Left lung (tissue), 4 donors: ENCODE measurements at regions not wholly inside any gene's neighbourhood (a gene's known extent, or its start where the extent isn't known, plus 50 kb on each side); places are given as distances from the start of the nearest gene placed in this dataset.

Source experiments
- ATAC-seq: fragments of 200-7000 bp; cut with Tn5 transposase; one replicate; pipeline ENCODE4 v1.9.1; 2020; ENCODE audit warnings: moderate library complexity
- DNase-seq, 4 donors: peaks; one replicate each; pipeline ENCODE4 v3.0.0-alpha.2; 2013 to 2020
- H3K27ac ChIP-seq, 2 donors: fragments of 200-600 bp; sonication (generic) in 1 of 2; one replicate each; pipeline versions ENCODE4 v1.5.0 to v1.8.0; 2020 to 2021
- H3K27me3 ChIP-seq, 2 donors: fragments of 200-600 bp; sonication (generic) in 1 of 2; one replicate each; pipeline versions ENCODE4 v1.5.0 to v1.8.0; 2020 to 2021
- H3K36me3 ChIP-seq, 2 donors: fragments of 200-600 bp; sonication (generic) in 1 of 2; one replicate each; pipeline versions ENCODE4 v1.5.0 to v1.8.0; 2020 to 2021
- H3K4me1 ChIP-seq, 2 donors: fragments of 200-600 bp; one replicate each; pipeline ENCODE4 v1.8.0; 2021
- H3K4me3 ChIP-seq, 2 donors: fragments of 200-600 bp; sonication (generic) in 1 of 2; one replicate each; pipeline versions ENCODE4 v1.5.0 to v1.8.0; 2020 to 2021; ENCODE audit warnings: mild to moderate bottlenecking in 1 of 2
- H3K9me3 ChIP-seq, 2 donors: fragments of 200-600 bp; sonication (generic) in 1 of 2; one replicate each; pipeline versions ENCODE4 v1.5.0 to v1.8.0; 2020 to 2021
- intact Hi-C, 2 donors: fragments of 100-400 bp; cut with DNase I; formaldehyde crosslinking; loops; one replicate each; pipeline versions ENCODE4 v1.11.2 to v1.14.2; 2022
- TF ChIP-seq, protein P1 (sequence below), 2 donors: fragments of 200-600 bp; sonication (generic) in 1 of 2; IDR thresholded peaks; one replicate each; pipeline versions ENCODE4 v1.5.0 to v1.8.0; 2021; ENCODE audit warnings: antibody characterized with exemption in 2 of 2
- donor health status: DM: no; HTN: yes; CAD: no.
- donor health status: DM: no; HTN: no; CAD: no.

DNA sequence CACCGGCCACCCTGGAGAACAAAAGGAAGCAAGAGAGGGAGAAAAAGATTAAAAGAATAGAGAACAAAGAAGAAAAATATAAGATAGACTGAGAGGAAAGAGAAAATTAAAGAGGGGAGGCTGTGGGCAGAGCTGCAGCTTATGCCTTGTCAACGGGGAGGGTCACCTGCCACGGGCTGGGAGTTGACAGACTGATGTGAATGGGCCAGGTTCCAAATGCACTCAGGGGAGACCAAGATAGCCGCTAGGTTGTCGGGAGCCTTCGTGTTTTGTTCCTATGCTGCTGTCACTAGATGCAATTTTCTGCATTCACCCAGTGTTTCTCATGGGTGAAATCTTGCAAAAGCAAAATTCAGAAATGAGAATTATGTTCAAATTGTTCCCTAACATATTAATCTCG is 119.6 kb upstream of the MTHFD1L start:
- DNase-seq (no peak), ATAC-seq (peak; percentile 22)
- Histone ChIP-seq H3K4me1 (no peaks in the 10 kb centered on the region), H3K36me3 (no peaks in the 10 kb centered on the region), H3K27ac (no peak overlapping the region), H3K27me3 (no peaks in the 10 kb centered on the region), H3K9me3 (no peaks in the 10 kb centered on the region), H3K4me3 (no peak overlapping the region)
- TF ChIP-seq, protein P1, sequence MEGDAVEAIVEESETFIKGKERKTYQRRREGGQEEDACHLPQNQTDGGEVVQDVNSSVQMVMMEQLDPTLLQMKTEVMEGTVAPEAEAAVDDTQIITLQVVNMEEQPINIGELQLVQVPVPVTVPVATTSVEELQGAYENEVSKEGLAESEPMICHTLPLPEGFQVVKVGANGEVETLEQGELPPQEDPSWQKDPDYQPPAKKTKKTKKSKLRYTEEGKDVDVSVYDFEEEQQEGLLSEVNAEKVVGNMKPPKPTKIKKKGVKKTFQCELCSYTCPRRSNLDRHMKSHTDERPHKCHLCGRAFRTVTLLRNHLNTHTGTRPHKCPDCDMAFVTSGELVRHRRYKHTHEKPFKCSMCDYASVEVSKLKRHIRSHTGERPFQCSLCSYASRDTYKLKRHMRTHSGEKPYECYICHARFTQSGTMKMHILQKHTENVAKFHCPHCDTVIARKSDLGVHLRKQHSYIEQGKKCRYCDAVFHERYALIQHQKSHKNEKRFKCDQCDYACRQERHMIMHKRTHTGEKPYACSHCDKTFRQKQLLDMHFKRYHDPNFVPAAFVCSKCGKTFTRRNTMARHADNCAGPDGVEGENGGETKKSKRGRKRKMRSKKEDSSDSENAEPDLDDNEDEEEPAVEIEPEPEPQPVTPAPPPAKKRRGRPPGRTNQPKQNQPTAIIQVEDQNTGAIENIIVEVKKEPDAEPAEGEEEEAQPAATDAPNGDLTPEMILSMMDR (IDR thresholded peaks at IDR 0.05): no peak
- intact Hi-C loops: no loop called here

DNA sequence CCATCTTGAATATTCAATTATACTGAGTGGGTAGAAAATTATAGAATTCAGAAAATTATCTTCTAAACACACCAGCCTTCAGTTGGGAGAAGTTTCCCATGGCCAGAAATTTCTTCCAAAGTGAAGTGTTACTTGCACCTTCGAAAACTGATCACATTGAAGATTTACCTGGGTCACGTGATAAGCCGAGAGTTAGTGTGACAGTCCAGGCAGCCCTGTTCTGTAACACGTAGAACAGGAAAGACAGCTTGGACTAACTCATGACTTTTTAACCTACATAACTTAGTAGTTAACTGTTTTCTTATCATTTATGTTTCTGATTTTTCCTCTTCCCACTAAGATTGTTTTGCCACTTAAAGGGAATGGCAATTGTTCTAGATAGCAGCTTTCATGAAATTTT is 118.3 kb upstream of the MTHFD1L start:
- no peaks in the 10 kb centered on the region for H3K36me3 ChIP-seq
- peak; percentile 26 for ATAC-seq
- DNase-seq: no peak
- intact Hi-C loops: no loop called here
- no peak overlapping the region for H3K27ac ChIP-seq
- no peaks in the 10 kb centered on the region for H3K27me3 ChIP-seq
- H3K9me3 ChIP-seq: no peaks in the 10 kb centered on the region
- TF ChIP-seq, protein P1 (IDR thresholded peaks at IDR 0.05): no peak
- H3K4me3 ChIP-seq: no peak overlapping the region
- no peaks in the 10 kb centered on the region for H3K4me1 ChIP-seq

DNA sequence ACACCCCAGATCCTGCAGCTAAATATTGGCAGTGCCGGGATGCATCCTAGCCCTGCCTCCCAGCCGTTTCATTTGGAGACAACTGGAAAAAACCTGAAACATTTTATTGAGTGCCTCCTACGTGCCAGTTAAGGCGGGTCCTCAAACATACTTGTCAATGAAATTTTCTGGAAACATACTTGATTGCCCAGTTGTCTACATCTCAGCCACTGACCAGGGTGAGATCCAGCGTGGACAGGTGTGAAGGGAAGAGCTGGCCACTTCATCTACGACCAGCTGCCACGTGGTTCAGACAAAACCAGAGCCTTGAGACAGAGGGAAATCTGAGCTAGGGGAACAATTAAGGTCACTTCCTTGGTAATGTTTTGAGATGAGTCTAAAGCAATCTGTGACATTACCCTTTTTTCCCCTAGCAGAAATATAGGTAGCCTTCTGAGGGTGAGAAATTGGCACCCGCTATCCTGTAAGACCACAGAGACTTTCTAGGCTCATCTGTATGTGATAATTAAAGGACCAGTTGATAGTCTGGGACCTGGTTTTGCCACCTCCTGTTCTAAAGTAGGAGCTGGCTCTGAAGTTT is 116.3 kb upstream of the MTHFD1L start:
- H3K4me3 ChIP-seq: no peak overlapping the region
- no peaks in the 10 kb centered on the region for H3K36me3 ChIP-seq
- ATAC-seq (peak; percentile 42), DNase-seq (no peak)
- TF ChIP-seq, protein P1 (IDR thresholded peaks at IDR 0.05): no peak
- no peaks in the 10 kb centered on the region for H3K27me3 ChIP-seq
- intact Hi-C loops: no loop called here
- no peaks in the 10 kb centered on the region for H3K4me1 ChIP-seq
- no peaks in the 10 kb centered on the region for H3K9me3 ChIP-seq
- H3K27ac ChIP-seq: no peak overlapping the region

DNA sequence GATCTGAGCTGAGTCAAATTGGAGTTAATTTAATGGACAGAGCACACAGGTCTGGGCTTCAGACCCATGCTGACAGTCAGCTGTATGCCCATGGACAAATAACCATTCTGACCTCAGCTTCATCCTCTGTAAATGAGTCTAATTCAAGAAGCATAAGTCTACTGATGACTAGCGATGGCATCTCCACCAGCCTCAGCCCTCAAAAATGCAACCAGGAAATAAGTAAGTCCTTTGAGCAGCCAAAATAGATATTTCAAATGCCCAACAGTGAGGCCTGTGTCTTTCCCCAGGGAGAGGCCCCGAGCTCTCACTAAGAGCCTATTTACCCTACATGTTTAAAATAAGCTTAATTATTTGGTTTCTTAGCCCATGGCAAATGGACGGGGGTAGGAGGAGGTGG is 114.2 kb upstream of the MTHFD1L start:
- Histone ChIP-seq H3K27ac (no peak overlapping the region), H3K9me3 (no peaks in the 10 kb centered on the region), H3K4me3 (no peak overlapping the region), H3K36me3 (no peaks in the 10 kb centered on the region), H3K27me3 (no peaks in the 10 kb centered on the region), H3K4me1 (no peaks in the 10 kb centered on the region)
- ATAC-seq (no peak), DNase-seq (no peak)
- TF ChIP-seq, protein P1 (IDR thresholded peaks at IDR 0.05): no peak
- intact Hi-C loops: no loop called here

DNA sequence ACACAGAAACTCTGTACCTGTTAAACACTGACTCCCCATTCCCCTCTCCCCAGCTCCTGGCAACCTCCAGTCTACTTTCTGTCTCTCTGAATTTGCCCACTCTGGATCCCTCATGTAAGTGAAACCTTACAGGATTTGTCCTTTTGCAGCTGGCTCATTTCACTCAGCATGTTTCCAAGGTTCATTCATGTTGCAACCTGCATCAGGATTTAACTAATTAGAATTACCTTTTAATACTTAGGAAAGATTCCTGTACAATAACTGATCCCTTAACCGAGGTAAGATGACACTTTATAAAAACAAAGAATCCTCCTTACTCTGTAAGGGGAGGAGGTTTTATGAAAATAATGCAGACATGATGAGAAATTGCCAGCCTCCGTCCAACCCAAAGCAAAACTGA is 113.1 kb upstream of the MTHFD1L start:
- DNase-seq (no peak), ATAC-seq (no peak)
- Histone ChIP-seq H3K4me3 (no peak overlapping the region), H3K36me3 (no peaks in the 10 kb centered on the region), H3K27ac (no peak overlapping the region), H3K27me3 (no peaks in the 10 kb centered on the region), H3K9me3 (no peaks in the 10 kb centered on the region), H3K4me1 (no peaks in the 10 kb centered on the region)
- TF ChIP-seq, protein P1 (IDR thresholded peaks at IDR 0.05): no peak
- intact Hi-C loops: no loop called here
